Vagina (tissue), 2 donors: ENCODE measurements at regions not wholly inside any gene's neighbourhood (a gene's known extent, or its start where the extent isn't known, plus 50 kb on each side); places are given as distances from the start of the nearest gene placed in this dataset.

Experiments
- POLR2A ChIP-seq, 2 donors: fragments of 450-650 bp; IDR thresholded peaks; one replicate each; pipeline ENCODE4 v1.6.1; 2017; ENCODE audit warnings: antibody characterized with exemption in 2 of 2, mild to moderate bottlenecking in 2 of 2, moderate library complexity in 2 of 2
- POLR2AphosphoS5 ChIP-seq, 2 donors: sonication (generic); formaldehyde crosslinking; IDR thresholded peaks; one replicate each; pipeline ENCODE4 v1.9.0; 2017; ENCODE audit warnings: antibody characterized with exemption in 2 of 2, mild to moderate bottlenecking in 2 of 2, low read depth in 1 of 2; ENCODE audit not compliant: insufficient read depth in 1 of 2
- TF ChIP-seq, protein P1 (sequence below), 3 experiments: fragments of 450-650 bp in 2 of 3; fragments of 200-600 bp in 1 of 3; sonication (generic) in 1 of 3; IDR thresholded peaks; one replicate each; pipeline ENCODE4 v1.5.1; 2017 to 2019; ENCODE audit warnings: antibody characterized with exemption in 3 of 3, mild to moderate bottlenecking in 2 of 3, moderate library complexity in 2 of 3

DNA sequence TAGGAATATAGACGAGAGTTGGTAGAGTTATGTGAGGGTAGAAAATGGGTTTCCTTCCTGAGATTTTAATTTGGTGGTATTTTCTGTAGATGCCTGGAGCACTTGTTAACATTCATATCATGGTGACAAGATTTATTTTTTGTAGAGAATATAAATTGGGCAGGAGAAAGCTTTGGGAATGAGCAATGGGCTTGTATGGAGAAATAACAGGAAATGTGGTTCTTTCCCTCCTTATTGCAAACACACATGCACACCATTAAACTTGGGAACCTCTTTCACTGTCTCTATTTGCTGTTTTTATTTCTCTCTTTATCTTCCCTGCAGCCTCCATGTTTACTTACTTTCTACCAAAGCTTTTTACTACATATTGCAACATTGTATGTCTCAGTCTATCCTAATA, 1653.6 kb downstream of the OLFM4 start:
- TF ChIP-seq, protein P1, sequence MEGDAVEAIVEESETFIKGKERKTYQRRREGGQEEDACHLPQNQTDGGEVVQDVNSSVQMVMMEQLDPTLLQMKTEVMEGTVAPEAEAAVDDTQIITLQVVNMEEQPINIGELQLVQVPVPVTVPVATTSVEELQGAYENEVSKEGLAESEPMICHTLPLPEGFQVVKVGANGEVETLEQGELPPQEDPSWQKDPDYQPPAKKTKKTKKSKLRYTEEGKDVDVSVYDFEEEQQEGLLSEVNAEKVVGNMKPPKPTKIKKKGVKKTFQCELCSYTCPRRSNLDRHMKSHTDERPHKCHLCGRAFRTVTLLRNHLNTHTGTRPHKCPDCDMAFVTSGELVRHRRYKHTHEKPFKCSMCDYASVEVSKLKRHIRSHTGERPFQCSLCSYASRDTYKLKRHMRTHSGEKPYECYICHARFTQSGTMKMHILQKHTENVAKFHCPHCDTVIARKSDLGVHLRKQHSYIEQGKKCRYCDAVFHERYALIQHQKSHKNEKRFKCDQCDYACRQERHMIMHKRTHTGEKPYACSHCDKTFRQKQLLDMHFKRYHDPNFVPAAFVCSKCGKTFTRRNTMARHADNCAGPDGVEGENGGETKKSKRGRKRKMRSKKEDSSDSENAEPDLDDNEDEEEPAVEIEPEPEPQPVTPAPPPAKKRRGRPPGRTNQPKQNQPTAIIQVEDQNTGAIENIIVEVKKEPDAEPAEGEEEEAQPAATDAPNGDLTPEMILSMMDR (IDR thresholded peaks at IDR 0.05), result no peak
- TF ChIP-seq POLR2AphosphoS5 (IDR thresholded peaks at IDR 0.05; ENCODE audit: insufficient read depth in 1 of 2, low read depth in 1 of 2) (no peak), POLR2A (IDR thresholded peaks at IDR 0.05) (no peak)
